PC-3 (cell line): ENCODE measurements at regions not wholly inside any gene's neighbourhood (a gene's known extent, or its start where the extent isn't known, plus 50 kb on each side); places are given as distances from the start of the nearest gene placed in this dataset.

Source experiments
- CTCF ChIP-seq: fragments of 300-600 bp; sonication (generic); conservative IDR thresholded peaks from 2 replicates; pipeline ENCODE4 v1.5.1; 2017; ENCODE audit warnings: antibody characterized with exemption, low read depth, mild to moderate bottlenecking, low read length
- EZH2 ChIP-seq: fragments of 300-600 bp; sonication (generic); IDR thresholded peaks from one replicate; pipeline ENCODE4 v1.6.1; 2017; ENCODE audit warnings: antibody characterized with exemption, mild to moderate bottlenecking, low read length; ENCODE audit not compliant: unreplicated experiment
- EZH2phosphoT487 ChIP-seq: fragments of 300-600 bp; sonication (generic); IDR thresholded peaks from 2 replicates; pipeline ENCODE4 v1.6.1; 2018; ENCODE audit warnings: mild to moderate bottlenecking, antibody characterized with exemption, low read length, borderline replicate concordance

DNA sequence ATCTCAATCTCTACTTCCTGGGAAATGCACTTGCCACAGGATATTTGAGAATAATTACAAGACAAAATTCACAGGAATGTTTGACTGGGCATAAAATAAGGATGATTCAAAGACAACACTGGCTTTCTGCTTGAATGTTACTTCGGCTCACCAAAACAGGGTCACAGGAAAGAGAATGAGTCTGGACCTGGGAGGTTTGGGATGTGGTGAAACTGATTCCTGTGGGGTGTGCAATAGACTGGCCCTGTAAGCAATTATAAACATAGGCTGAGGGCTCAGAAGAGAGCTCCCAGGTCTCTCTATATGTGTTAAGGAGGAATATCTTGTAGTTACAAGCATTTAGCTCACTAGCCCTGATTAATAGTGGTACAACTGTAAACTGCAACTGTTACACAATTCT is 613.9 kb upstream of the CELF2 start:
- TF ChIP-seq CTCF (no peak), EZH2phosphoT487 (no peak), EZH2 (no peak)
